ENCODE measurements at regions not wholly inside any gene's neighbourhood (a gene's known extent, or its start where the extent isn't known, plus 50 kb on each side); places are given as distances from the start of the nearest gene placed in this dataset.

GRCh38 chr12:29970501-29970900 lies 186.8 kb upstream of the TMTC1 start:
- TF ChIP-seq POLR2A (IDR thresholded peaks at IDR 0.05) (no peak), CTCF (IDR thresholded peaks at IDR 0.05) (no peak)

Data from ovary (tissue), 3 donors.